Vagina (tissue), 2 donors: ENCODE measurements at regions not wholly inside any gene's neighbourhood (a gene's known extent, or its start where the extent isn't known, plus 50 kb on each side); places are given as distances from the start of the nearest gene placed in this dataset.

Source experiments
- CTCF ChIP-seq, 3 experiments: fragments of 450-650 bp in 2 of 3; fragments of 200-600 bp in 1 of 3; sonication (generic) in 1 of 3; IDR thresholded peaks; one replicate each; pipeline ENCODE4 v1.5.1; 2017 to 2019; ENCODE audit warnings: antibody characterized with exemption in 3 of 3, mild to moderate bottlenecking in 2 of 3, moderate library complexity in 2 of 3
- POLR2A ChIP-seq, 2 donors: fragments of 450-650 bp; IDR thresholded peaks; one replicate each; pipeline ENCODE4 v1.6.1; 2017; ENCODE audit warnings: antibody characterized with exemption in 2 of 2, mild to moderate bottlenecking in 2 of 2, moderate library complexity in 2 of 2
- POLR2AphosphoS5 ChIP-seq, 2 donors: sonication (generic); formaldehyde crosslinking; IDR thresholded peaks; one replicate each; pipeline ENCODE4 v1.9.0; 2017; ENCODE audit warnings: antibody characterized with exemption in 2 of 2, mild to moderate bottlenecking in 2 of 2, low read depth in 1 of 2; ENCODE audit not compliant: insufficient read depth in 1 of 2

- TF ChIP-seq CTCF (IDR thresholded peaks at IDR 0.05) (no peak), POLR2A (IDR thresholded peaks at IDR 0.05) (no peak), POLR2AphosphoS5 (IDR thresholded peaks at IDR 0.05; ENCODE audit: insufficient read depth in 1 of 2, low read depth in 1 of 2) (no peak)
Observed at GRCh38 chr22:48857202-48857805, 970.4 kb downstream of the BRD1 start.
